MM.1S (cell line): ENCODE measurements at regions not wholly inside any gene's neighbourhood (a gene's known extent, or its start where the extent isn't known, plus 50 kb on each side); places are given as distances from the start of the nearest gene placed in this dataset.
"Not testable (repeated sequence)": the region's sequence is repeated elsewhere in the genome, so short reads cannot be mapped to it uniquely, and the experiment has no call there.

Experiments used
- EZH2 ChIP-seq: fragments of 300-600 bp; sonication (generic); optimal IDR thresholded peaks from 2 replicates; pipeline ENCODE3; 2017; ENCODE audit warnings: low read depth, mild to moderate bottlenecking, antibody characterized with exemption, low read length, mixed read lengths
- EZH2phosphoT487 ChIP-seq: fragments of 300-600 bp; sonication (generic); IDR thresholded peaks from 2 replicates; pipeline ENCODE4 v1.6.1; 2018; ENCODE audit warnings: antibody characterized with exemption, low read length
- TF ChIP-seq, protein P1 (sequence below): fragments of 300-600 bp; sonication (generic); IDR thresholded peaks from 2 replicates; pipeline ENCODE4 v1.5.1; 2016; ENCODE audit warnings: antibody characterized with exemption, low read length, mixed read lengths

DNA sequence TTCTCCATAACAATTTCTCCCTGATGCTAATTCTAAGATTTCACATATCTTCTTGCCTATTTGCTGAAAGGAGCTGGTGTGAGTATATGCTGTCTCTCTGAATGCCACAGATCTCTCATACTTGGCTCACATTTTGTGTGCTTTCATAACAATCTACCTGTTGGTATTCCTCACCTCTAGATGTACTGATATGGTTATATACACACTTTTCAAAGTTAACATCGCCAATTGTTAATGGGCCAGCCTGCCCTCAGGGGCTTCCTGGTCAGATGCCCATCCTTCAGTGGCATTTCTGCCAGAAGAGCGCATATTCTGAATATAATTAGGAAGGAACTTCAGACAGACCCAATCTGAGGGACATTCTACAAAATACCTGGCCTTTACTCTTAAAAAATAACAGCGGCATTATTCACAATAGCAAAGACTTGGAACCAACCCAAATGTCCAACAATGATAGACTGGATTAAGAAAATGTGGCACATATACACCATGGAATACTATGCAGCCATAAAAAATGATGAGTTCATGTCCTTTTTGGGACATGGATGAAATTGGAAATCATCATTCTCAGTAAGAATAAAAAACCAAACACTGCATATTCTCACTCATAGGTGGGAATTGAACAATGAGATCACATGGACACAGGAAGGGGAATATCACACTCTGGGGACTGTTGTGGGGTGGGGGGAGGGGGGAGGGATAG lies 123.9 kb upstream of the FAT1 start:
- TF ChIP-seq, protein P1, sequence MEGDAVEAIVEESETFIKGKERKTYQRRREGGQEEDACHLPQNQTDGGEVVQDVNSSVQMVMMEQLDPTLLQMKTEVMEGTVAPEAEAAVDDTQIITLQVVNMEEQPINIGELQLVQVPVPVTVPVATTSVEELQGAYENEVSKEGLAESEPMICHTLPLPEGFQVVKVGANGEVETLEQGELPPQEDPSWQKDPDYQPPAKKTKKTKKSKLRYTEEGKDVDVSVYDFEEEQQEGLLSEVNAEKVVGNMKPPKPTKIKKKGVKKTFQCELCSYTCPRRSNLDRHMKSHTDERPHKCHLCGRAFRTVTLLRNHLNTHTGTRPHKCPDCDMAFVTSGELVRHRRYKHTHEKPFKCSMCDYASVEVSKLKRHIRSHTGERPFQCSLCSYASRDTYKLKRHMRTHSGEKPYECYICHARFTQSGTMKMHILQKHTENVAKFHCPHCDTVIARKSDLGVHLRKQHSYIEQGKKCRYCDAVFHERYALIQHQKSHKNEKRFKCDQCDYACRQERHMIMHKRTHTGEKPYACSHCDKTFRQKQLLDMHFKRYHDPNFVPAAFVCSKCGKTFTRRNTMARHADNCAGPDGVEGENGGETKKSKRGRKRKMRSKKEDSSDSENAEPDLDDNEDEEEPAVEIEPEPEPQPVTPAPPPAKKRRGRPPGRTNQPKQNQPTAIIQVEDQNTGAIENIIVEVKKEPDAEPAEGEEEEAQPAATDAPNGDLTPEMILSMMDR: not testable (repeated sequence)
- not testable (repeated sequence) for TF ChIP-seq EZH2phosphoT487, EZH2
